ENCODE measurements at regions not wholly inside any gene's neighbourhood (a gene's known extent, or its start where the extent isn't known, plus 50 kb on each side); places are given as distances from the start of the nearest gene placed in this dataset.

- DNase-seq: no peak
Measured at GRCh38 chr2:188142088-188142487, 149.6 kb upstream of the GULP1 start.

- no peak for DNase-seq
Measured at GRCh38 chr2:188142636-188143295, 148.9 kb upstream of the GULP1 start.

- no peak for DNase-seq
Measured at GRCh38 chr2:188145885-188146284, 145.8 kb upstream of the GULP1 start.

- no peak for DNase-seq
Measured at GRCh38 chr2:188146888-188147287, 144.8 kb upstream of the GULP1 start.

- peak; percentile 11 for DNase-seq
Measured at GRCh38 chr2:188151670-188152069, 140.0 kb upstream of the GULP1 start.

- DNase-seq: no peak
Measured at GRCh38 chr2:188158337-188159100, 133.2 kb upstream of the GULP1 start.

- no peak for DNase-seq
Measured at GRCh38 chr2:188159484-188159883, 132.2 kb upstream of the GULP1 start.

- DNase-seq: no peak
Measured at GRCh38 chr2:188170356-188170755, 121.3 kb upstream of the GULP1 start.

- DNase-seq: no peak
Measured at GRCh38 chr2:188176620-188177019, 115.1 kb upstream of the GULP1 start.

- no peak for DNase-seq
Measured at GRCh38 chr2:188181067-188181838, 110.4 kb upstream of the GULP1 start.

- DNase-seq: no peak
Measured at GRCh38 chr2:188181884-188182283, 109.8 kb upstream of the GULP1 start.

GRCh38 chr2:188187726-188188125, 103.9 kb upstream of the GULP1 start:
- DNase-seq: no peak

- DNase-seq: no peak
Measured at GRCh38 chr2:188189356-188189755, 102.3 kb upstream of the GULP1 start.

GRCh38 chr2:188193230-188193629, 98.4 kb upstream of the GULP1 start:
- DNase-seq: no peak

- peak; percentile 45 for DNase-seq
Measured at GRCh38 chr2:188196343-188197008, 95.2 kb upstream of the GULP1 start.

- DNase-seq: no peak
Measured at GRCh38 chr2:188199716-188200128, 92.0 kb upstream of the GULP1 start.

- no peak for DNase-seq
Measured at GRCh38 chr2:188201639-188202038, 90.0 kb upstream of the GULP1 start.

GRCh38 chr2:188202777-188203176, 88.9 kb upstream of the GULP1 start:
- no peak for DNase-seq

GRCh38 chr2:188203776-188204175, 87.9 kb upstream of the GULP1 start:
- DNase-seq: no peak

- DNase-seq: no peak
Measured at GRCh38 chr2:188204824-188205223, 86.8 kb upstream of the GULP1 start.

GRCh38 chr2:188207554-188207953, 84.1 kb upstream of the GULP1 start:
- no peak for DNase-seq

GRCh38 chr2:188209218-188209617, 82.5 kb upstream of the GULP1 start:
- no peak for DNase-seq
